ENCODE measurements at regions not wholly inside any gene's neighbourhood (a gene's known extent, or its start where the extent isn't known, plus 50 kb on each side); places are given as distances from the start of the nearest gene placed in this dataset.
A peak's percentile ranks its signal among the peaks of the same experiment; 100 is the strongest.
"Not testable (repeated sequence)": the region's sequence is repeated elsewhere in the genome, so short reads cannot be mapped to it uniquely, and the experiment has no call there.

DNA sequence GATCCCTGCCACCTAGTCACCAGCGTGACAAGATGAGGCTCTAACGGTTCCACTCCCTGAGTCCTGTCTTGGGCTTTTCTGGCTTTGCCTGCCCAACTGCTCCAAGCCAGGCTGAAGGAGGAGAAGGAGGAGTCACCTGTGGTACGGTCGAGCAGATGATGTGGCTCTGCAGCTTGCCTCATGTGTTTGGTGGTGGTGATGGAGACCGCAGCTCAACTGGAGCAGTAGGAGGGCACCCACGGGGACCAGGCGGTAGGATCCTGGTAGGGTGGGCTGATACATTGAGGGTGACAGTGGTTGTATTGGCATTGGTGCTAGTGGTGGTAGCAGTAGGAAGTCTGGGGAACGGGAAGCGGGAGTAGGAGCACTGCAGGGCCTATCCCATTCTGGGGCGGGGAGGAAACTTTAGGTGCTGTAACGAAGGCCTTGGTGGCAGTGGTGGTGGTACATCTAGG is 202.8 kb upstream of the WSB1 start:
- in situ Hi-C loops (cut with HindIII; ENCODE audit: low pct_unique_long_range_greater_than_20kb, low sequenced_read_pairs) = no loop called here
- no peak for DNase-seq (ENCODE audit: low read depth in 1 of 2, low spot score in 1 of 2)
- TF ChIP-seq JUND (IDR thresholded peaks at IDR 0.05; ENCODE audit: low read depth) = no peak

DNA sequence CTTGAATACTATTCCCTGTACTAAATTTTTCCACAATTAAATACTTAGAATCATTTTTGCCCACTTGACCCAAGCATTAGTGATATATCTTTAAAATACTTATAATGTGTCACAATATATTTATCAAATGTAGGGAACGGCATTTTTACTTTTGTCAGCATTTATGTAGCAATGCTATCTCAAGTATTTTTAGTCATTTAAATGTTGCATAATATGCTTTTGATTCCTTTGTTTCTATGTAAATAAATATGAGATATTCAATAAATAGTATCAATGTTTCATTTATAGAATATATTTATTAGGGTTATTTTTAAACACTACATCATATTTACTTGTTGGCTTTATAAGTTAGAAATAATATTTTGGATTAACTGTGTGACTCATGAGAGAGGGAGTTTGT is 199.7 kb upstream of the WSB1 start:
- in situ Hi-C loops (cut with HindIII; ENCODE audit: low pct_unique_long_range_greater_than_20kb, low sequenced_read_pairs) = not testable (repeated sequence)

GRCh38 chr17:27095821-27096220 is 198.1 kb upstream of the WSB1 start:
- DNase-seq (ENCODE audit: low read depth in 1 of 2, low spot score in 1 of 2); in situ Hi-C loops (cut with HindIII; ENCODE audit: low pct_unique_long_range_greater_than_20kb, low sequenced_read_pairs): not testable (repeated sequence)

More for the DNA sequence above, 199.7 kb upstream of the WSB1 start:
- DNase-seq (ENCODE audit: low read depth in 1 of 2, low spot score in 1 of 2) = not testable (repeated sequence)

DNA sequence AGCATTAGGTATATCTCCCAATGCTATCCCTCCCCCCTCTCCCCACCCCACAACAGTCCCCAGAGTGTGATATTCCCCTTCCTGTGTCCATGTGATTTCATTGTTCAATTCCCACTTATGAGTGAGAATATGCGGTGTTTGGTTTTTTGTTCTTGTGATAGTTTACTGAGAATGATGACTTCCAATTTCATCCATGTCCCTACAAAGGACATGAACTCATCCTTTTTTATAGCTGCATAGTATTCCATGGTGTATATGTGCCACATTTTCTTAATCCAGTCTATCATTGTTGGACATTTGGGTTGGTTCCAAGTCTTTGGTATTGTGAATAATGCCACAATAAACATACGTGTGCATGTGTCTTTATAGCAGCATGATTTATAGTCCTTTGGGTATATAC is 194.6 kb upstream of the WSB1 start:
- DNase-seq (ENCODE audit: low read depth in 1 of 2, low spot score in 1 of 2); in situ Hi-C loops (cut with HindIII; ENCODE audit: low pct_unique_long_range_greater_than_20kb, low sequenced_read_pairs): not testable (repeated sequence)

- DNase-seq (ENCODE audit: low read depth in 1 of 2, low spot score in 1 of 2); in situ Hi-C loops (cut with HindIII; ENCODE audit: low pct_unique_long_range_greater_than_20kb, low sequenced_read_pairs): not testable (repeated sequence)
These were observed 189.2 kb upstream of the WSB1 start for GRCh38 chr17:27104605-27105221.

GRCh38 chr17:27105636-27106035 is 188.3 kb upstream of the WSB1 start:
- no peak for DNase-seq (ENCODE audit: low read depth in 1 of 2, low spot score in 1 of 2)
- no peak for TF ChIP-seq JUND (IDR thresholded peaks at IDR 0.05; ENCODE audit: low read depth)
- in situ Hi-C loops (cut with HindIII; ENCODE audit: low pct_unique_long_range_greater_than_20kb, low sequenced_read_pairs) = no loop called here

DNA sequence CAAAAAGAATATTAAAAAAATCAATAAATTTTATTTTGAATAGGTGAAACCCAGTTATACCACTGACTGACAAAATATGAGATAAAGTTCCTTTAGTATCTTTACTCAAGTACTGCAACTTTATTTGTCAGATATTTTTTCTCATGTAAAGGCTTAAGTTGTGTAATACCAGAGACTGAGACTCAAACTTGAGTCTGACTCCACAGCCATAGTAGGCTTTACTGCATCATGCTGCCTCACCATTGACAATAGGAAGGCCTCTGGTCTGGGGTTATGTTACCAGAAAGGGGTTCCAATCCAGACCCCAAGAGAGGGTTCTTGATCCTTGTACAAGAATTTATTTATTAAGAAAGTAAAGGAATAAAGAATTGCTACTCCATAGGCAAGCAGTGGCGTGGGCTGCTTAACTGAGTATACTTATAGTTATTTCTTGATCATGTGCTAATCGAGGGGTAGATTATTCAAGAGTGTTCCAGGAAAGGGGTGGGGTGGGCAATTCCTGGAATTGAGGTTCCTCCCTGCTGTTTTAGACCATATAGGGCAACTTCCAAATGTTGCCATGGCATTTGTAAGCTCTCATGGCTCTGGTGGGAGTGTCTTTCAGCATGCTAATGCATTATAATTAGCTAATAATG is 187.4 kb upstream of the WSB1 start:
- TF ChIP-seq JUND (IDR thresholded peaks at IDR 0.05; ENCODE audit: low read depth) = no peak
- in situ Hi-C loops (cut with HindIII; ENCODE audit: low pct_unique_long_range_greater_than_20kb, low sequenced_read_pairs) = no loop called here
- DNase-seq (ENCODE audit: low read depth in 1 of 2, low spot score in 1 of 2) = no peak

- in situ Hi-C loops (cut with HindIII; ENCODE audit: low pct_unique_long_range_greater_than_20kb, low sequenced_read_pairs) = no loop called here
- TF ChIP-seq JUND (IDR thresholded peaks at IDR 0.05; ENCODE audit: low read depth) = no peak
- no peak for DNase-seq (ENCODE audit: low read depth in 1 of 2, low spot score in 1 of 2)
These were observed 186.9 kb upstream of the WSB1 start for GRCh38 chr17:27106982-27107360.

DNA sequence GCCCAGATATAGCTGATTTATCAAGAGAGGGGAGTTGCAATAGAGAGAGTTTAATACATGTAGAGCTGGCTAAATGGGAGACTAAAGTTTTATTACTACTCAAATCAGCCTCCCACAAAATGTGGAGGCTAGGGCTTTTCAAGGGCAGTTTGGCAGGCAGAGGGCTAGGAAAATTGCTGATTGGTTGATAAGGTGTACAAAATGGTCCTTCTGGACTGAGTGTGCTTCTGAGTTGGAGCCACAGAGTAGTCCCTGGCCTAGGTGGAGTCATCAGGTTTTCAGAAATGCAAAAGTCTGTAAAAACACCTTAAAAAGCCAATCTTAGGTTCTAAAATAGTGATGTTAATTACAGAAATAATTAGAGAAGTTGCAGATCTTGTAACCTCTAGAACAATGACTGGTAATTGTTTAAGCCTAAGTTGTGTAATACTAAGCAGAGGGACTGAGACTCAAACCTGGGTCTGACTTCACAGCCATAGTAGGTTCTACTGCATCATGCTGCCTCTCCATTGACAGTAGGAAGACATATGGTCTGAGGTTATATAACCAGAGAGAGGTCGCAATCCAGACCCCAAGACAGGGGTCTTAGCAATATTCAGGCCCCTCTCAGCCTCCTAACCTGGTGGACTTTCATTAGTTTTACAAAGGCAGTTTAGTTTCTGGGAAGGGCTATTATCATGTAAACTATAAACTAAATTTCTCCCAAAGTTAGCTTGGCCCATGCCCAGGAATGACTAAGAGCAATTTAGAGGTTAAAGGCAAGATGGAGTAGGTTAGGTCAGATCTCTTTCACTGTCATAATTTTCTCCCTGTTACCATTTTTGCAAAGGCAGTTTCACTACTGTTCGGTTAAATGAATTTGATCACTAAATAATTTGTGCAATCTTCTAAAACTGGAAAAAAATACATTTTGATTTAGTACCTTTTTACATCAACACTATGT is 186.3 kb upstream of the WSB1 start:
- DNase-seq (ENCODE audit: low read depth in 1 of 2, low spot score in 1 of 2); in situ Hi-C loops (cut with HindIII; ENCODE audit: low pct_unique_long_range_greater_than_20kb, low sequenced_read_pairs): not testable (repeated sequence)

DNA sequence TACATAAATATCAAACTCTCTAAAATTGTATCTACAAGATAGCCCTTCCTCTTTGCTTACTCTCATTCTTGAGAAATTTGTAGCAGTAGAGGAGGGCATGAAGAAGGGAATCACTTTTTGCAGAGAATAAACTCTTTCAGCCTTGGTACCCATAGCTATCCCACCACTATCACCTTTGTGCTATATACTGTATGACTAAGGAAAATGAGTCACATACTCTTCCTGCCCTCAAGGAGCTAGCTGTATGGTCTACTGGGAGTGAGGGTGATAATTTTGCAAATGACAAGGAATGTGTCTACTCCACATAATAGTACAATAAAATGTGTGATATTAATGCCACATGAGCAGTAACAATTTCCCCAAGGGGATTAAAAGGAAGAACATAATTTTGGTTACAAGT is 184.6 kb upstream of the WSB1 start:
- DNase-seq (ENCODE audit: low read depth in 1 of 2, low spot score in 1 of 2) = no peak
- in situ Hi-C loops (cut with HindIII; ENCODE audit: low pct_unique_long_range_greater_than_20kb, low sequenced_read_pairs) = no loop called here
- no peak for TF ChIP-seq JUND (IDR thresholded peaks at IDR 0.05; ENCODE audit: low read depth)

DNA sequence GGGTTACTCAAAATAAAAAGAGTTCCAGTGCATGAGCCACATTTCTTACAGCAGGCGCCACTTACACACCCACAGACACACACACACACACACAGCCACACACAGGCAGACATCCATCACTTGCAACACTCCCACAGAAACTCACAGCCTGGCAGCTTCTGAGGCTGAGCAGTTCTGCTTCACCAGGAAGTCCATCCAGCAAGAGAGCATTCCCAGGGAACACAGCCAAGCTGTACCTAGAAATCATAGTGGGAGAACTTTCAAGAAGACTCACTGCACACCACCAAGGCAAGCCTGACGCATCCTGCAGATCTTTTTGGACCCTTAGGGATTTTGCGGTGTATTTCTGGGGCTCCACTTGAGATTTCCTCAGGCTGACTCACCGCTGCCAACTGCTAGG is 140.9 kb upstream of the WSB1 start:
- no peak for TF ChIP-seq JUND (IDR thresholded peaks at IDR 0.05; ENCODE audit: low read depth)
- in situ Hi-C loops (cut with HindIII; ENCODE audit: low pct_unique_long_range_greater_than_20kb, low sequenced_read_pairs) = no loop called here
- DNase-seq (ENCODE audit: low read depth in 1 of 2, low spot score in 1 of 2) = no peak

DNA sequence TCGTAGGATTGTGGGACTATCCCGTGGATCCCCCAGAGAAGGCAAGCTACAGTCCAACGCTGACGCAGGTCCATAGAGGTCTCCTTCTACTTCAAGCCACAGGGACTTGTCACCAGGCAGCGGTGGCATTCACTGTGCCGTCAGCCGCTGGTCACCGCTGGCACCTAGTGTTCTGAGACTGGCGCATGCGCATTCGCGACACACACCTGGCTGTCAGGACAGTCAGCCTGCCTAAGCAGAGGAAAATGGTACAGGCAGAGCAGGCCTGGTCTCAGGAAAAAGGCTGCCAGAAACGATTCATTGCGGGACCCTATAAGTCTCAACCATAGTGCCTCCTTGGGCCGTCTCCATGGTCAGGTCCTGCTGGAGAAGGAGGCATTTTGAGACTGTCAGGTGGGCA is 138.0 kb upstream of the WSB1 start:
- peak in 1 of 2 experiments; percentile 41 for DNase-seq (ENCODE audit: low read depth in 1 of 2, low spot score in 1 of 2)
- in situ Hi-C loops (cut with HindIII; ENCODE audit: low pct_unique_long_range_greater_than_20kb, low sequenced_read_pairs) = no loop called here
- TF ChIP-seq JUND (IDR thresholded peaks at IDR 0.05; ENCODE audit: low read depth) = no peak

DNA sequence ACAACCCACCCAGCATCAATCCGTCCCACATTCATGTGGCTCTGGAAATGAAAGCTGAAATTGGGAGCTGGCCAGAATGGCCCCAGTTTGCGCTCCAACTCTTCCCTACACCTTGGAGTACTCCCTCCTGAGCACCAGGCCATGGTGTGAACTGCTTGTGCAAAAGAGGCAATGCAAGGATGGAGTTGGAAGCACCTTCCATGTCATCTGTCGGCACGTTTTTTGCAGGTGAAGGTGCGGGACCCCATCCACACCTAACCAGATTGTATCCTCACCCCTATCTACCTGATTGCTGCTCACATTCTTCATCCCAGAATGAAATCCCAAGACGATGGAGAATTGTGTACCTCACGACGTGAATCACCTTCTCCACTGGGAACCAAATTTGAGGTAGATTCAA is 136.6 kb upstream of the WSB1 start:
- no peak for DNase-seq (ENCODE audit: low read depth in 1 of 2, low spot score in 1 of 2)
- TF ChIP-seq JUND (IDR thresholded peaks at IDR 0.05; ENCODE audit: low read depth) = no peak
- in situ Hi-C loops (cut with HindIII; ENCODE audit: low pct_unique_long_range_greater_than_20kb, low sequenced_read_pairs) = no loop called here
